Kidney epithelial cell (primary cell): ENCODE measurements at regions not wholly inside any gene's neighbourhood (a gene's known extent, or its start where the extent isn't known, plus 50 kb on each side); places are given as distances from the start of the nearest gene placed in this dataset.

Experiments used
- DNase-seq: peaks from one replicate; pipeline ENCODE4 v3.0.0-alpha.2; 2010; ENCODE audit warnings: low read depth
- H3K27me3 ChIP-seq: 2 replicates; pipeline ENCODE4 v1.6.0; 2011; ENCODE audit warnings: low read length; ENCODE audit not compliant: control insufficient read depth, insufficient read depth
- H3K36me3 ChIP-seq: 2 replicates; pipeline ENCODE4 v1.5.1; 2011; ENCODE audit warnings: low read length; ENCODE audit not compliant: control insufficient read depth, insufficient read depth
- H3K4me3 ChIP-seq: 2 replicates; pipeline ENCODE4 v1.5.1; 2011; ENCODE audit warnings: low read depth, mild to moderate bottlenecking, control low read depth, low read length
- TF ChIP-seq, protein P1 (sequence below): IDR thresholded peaks from 2 replicates; pipeline ENCODE4 v1.5.1; 2011; ENCODE audit warnings: mild to moderate bottlenecking, moderate library complexity, low read length, control low read depth, inconsistent platforms; ENCODE audit not compliant: insufficient read depth, poor library complexity, severe bottlenecking

DNA sequence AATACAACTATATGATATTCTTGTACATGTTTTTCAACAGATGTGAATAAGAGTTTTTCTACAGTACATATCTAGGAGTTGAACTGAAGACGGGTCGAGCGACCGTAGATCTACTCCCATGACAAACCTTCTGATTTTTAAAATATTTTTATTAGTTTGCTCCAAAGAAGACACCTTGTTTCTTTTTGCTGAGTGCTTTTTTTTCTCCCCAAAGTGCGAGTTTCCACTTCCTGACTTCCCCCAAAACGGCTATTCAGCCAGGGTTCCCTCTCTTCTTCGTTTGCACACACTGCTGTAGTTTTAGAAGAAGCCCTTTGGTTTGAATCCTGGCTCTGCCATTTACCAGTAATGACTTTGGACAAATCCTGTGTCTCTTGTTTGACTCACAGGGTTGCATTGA lies 241.7 kb upstream of the MAF start:
- no peaks in the 10 kb centered on the region for H3K36me3 ChIP-seq
- DNase-seq: no peak
- TF ChIP-seq, protein P1, sequence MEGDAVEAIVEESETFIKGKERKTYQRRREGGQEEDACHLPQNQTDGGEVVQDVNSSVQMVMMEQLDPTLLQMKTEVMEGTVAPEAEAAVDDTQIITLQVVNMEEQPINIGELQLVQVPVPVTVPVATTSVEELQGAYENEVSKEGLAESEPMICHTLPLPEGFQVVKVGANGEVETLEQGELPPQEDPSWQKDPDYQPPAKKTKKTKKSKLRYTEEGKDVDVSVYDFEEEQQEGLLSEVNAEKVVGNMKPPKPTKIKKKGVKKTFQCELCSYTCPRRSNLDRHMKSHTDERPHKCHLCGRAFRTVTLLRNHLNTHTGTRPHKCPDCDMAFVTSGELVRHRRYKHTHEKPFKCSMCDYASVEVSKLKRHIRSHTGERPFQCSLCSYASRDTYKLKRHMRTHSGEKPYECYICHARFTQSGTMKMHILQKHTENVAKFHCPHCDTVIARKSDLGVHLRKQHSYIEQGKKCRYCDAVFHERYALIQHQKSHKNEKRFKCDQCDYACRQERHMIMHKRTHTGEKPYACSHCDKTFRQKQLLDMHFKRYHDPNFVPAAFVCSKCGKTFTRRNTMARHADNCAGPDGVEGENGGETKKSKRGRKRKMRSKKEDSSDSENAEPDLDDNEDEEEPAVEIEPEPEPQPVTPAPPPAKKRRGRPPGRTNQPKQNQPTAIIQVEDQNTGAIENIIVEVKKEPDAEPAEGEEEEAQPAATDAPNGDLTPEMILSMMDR: no peak
- no peaks in the 10 kb centered on the region for H3K27me3 ChIP-seq
- H3K4me3 ChIP-seq: no peak overlapping the region

GRCh38 chr16:79839466-79840341 lies 239.2 kb upstream of the MAF start:
- H3K36me3 ChIP-seq: no peaks in the 10 kb centered on the region
- no peak overlapping the region for H3K4me3 ChIP-seq
- DNase-seq: no peak
- TF ChIP-seq, protein P1: no peak
- H3K27me3 ChIP-seq: no peaks in the 10 kb centered on the region

- H3K4me3 ChIP-seq: no peak overlapping the region
- TF ChIP-seq, protein P1: no peak
Measured at GRCh38 chr16:79838496-79839259, 238.1 kb upstream of the MAF start.

DNA sequence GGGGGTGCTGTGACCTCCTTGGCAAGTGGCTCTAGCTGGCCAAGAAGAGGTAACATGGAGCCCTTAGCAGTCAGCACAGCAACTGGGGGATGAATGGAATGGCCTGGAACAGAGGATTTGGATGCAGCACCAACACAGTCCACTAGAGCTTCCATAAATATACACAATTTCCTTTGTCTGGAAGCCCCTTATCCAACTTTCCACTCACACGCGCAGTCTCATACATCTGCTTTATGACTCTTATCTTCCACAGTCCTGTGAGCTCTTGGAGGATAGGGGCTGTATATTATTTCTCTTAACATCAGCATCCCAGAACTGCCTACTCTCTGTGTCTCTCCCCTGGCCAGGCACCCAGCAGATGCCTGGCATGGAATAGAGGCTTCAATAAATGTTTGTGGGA lies 235.6 kb upstream of the MAF start:
- TF ChIP-seq, protein P1: no peak
- Histone ChIP-seq H3K27me3 (no peaks in the 10 kb centered on the region), H3K4me3 (no peak overlapping the region), H3K36me3 (no peaks in the 10 kb centered on the region)
- DNase-seq: no peak

More at GRCh38 chr16:79838496-79839259, 238.1 kb upstream of the MAF start:
- H3K27me3 ChIP-seq: no peaks in the 10 kb centered on the region
- no peak for DNase-seq
- no peaks in the 10 kb centered on the region for H3K36me3 ChIP-seq

DNA sequence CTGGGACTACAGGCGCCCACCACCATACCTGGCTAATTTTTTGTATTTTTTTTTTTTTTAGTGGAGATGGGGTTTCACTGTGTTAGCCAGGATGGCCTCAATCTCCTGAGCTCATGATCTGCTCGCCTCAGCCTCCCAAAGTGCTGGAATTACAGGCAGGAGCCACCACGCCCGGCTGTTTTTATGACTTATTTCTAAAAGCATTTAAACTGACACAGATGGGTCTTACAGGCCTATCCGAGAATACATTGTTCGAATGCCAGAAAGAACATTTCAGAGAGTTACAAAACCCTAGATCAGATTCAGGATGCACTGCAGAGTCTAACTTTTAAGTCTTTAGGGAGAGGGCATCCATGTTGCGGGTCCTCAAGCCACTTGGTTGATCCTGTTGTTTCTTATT lies 234.7 kb upstream of the MAF start:
- no peaks in the 10 kb centered on the region for H3K27me3 ChIP-seq
- TF ChIP-seq, protein P1: no peak
- no peak overlapping the region for H3K4me3 ChIP-seq
- DNase-seq: no peak
- H3K36me3 ChIP-seq: no peaks in the 10 kb centered on the region
